GM19463 (cell line): ENCODE measurements at regions not wholly inside any gene's neighbourhood (a gene's known extent, or its start where the extent isn't known, plus 50 kb on each side); places are given as distances from the start of the nearest gene placed in this dataset.

Source experiments
- ATAC-seq: cut with Tn5 transposase; IDR thresholded peaks from one replicate; pipeline ENCODE4 v1.9.1; 2021; ENCODE audit warnings: mild to moderate bottlenecking, moderate library complexity; ENCODE audit not compliant: unreplicated experiment

- no peak for ATAC-seq
Measured at GRCh38 chr3:86737517-86737916, 253.4 kb downstream of the VGLL3 start.

GRCh38 chr3:86733257-86733656 lies 257.7 kb downstream of the VGLL3 start:
- ATAC-seq = no peak

GRCh38 chr3:86731501-86731901 lies 259.4 kb downstream of the VGLL3 start:
- no peak for ATAC-seq

- ATAC-seq = no peak
Measured at GRCh38 chr3:86723433-86723832, 267.5 kb downstream of the VGLL3 start.

- no peak for ATAC-seq
Measured at GRCh38 chr3:86711634-86712033, 279.3 kb downstream of the VGLL3 start.

DNA sequence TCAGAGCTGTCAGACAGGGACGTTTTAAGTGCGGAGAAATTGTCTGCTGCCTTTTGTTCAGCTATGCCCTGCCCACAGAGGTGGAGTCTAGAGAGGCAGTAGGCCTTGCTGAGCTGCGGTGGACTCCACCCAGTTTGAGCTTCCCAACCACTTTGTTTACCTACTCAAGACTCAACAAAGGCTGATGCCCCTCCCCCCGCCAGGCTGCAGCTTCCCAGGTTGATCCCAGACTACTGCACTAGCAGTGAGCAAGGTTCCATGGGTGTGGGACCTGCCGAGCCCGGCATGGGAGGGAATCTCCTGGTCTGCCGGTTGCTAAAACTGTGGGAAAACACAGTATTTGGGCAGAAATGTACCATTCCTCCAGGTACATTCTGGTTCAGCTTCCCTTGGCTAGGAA lies 282.1 kb downstream of the VGLL3 start:
- no peak for ATAC-seq

GRCh38 chr3:86702381-86702958 lies 288.5 kb downstream of the VGLL3 start:
- ATAC-seq = no peak

DNA sequence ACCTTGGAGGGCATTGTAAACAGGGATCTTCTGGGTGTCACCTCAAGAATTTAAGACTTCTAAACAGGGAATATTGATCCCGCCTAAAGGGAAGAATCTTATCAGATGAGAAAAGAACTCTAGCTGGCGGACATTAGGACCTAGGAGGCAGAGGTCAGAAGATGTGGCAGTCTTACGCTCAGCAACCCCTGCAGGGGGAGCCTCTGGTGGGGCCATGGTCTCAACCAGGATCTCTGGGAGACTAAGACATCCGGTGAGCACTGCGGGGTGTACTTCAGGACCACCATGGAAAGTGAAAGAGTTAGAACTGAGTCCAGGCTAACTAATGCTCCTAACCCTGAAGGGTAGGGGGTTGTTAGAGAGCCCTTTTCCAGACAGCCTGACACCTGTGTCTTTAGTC lies 295.2 kb downstream of the VGLL3 start:
- no peak for ATAC-seq

DNA sequence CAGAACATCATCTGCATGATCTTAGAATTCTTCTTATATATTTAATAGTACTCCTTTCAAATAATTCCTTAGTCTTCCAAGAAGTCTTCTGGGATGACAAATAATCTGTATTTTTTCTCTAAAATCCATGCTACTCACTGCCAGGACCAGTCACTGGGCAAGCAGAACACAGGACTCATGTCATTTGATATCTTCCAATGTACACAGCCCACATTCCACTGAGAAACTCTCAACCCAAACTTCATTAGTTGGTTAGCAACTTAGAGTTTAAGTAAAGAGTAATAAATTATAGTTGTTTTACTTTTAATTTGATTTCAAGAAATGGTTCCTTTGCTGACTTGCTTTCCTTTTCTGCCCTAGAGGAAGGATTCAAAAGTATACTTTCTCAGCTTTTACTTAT lies 317.0 kb downstream of the VGLL3 start:
- no peak for ATAC-seq

GRCh38 chr3:86661817-86662216 lies 329.1 kb downstream of the VGLL3 start:
- ATAC-seq = no peak

DNA sequence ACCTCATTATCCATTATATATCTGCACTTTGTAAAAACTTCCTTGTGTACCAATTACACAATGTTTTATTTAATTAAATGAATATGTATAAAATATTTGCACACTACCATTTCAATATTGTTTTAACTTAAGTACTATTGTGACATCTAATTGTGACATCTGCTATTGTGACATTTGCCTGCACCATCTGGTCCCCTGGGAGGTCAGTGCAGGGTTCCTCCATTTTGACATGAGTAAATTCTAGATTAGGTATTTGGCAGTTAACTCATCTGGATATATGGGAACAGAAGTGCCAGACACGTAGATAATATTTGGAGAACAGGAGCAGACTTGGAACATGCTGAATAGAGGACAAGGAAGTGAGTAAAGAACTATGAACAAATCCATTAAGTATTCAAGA lies 332.1 kb downstream of the VGLL3 start:
- no peak for ATAC-seq

GRCh38 chr3:86654806-86655460 lies 336.0 kb downstream of the VGLL3 start:
- ATAC-seq = no peak

DNA sequence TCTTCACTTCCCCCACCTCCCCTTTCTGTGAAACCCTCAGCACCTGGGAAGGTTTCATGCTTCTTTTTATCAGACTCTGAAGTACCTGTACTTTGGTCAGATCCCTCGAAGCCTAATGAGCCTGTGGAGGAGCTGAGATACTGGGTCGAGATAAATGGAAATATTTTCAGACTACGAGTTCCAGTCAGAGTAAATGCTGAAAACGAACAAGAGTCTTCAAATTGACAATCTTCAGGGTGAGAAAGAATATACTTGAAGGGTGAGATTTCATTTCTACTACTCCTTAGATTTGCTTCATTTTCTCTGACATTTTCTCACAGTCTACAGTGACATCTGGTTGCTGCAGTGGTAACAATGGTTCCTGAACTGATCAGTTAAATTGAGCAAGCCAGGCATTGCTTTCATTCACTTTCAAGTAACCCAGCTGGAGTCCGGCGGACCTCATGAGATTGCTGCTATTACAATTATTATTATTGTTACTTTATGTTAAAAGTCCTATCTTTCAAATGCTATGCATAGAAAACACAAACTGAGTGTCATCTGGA lies 337.2 kb downstream of the VGLL3 start:
- no peak for ATAC-seq

GRCh38 chr3:86648087-86648486 lies 342.9 kb downstream of the VGLL3 start:
- no peak for ATAC-seq

GRCh38 chr3:86645756-86646155 lies 345.2 kb downstream of the VGLL3 start:
- ATAC-seq = no peak

DNA sequence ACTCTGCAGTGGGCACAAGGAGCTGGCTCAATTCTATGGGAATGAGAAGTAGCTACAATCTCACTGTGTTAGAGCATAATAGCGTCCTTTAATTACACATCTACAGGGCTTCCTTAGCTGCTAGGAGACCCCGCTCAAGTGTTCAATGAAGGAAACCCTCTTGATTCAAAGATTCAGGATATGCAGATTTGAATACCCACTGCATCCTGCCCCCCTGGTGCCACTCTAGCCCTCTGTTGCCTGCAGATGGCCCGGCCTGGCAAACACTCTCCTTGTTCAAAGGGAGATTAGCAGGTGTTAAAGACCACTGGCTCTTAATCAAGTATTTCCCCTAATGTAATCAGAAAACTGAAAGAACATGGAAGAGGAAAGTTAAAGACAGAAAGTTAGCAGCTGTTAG lies 356.6 kb downstream of the VGLL3 start:
- ATAC-seq = no peak

DNA sequence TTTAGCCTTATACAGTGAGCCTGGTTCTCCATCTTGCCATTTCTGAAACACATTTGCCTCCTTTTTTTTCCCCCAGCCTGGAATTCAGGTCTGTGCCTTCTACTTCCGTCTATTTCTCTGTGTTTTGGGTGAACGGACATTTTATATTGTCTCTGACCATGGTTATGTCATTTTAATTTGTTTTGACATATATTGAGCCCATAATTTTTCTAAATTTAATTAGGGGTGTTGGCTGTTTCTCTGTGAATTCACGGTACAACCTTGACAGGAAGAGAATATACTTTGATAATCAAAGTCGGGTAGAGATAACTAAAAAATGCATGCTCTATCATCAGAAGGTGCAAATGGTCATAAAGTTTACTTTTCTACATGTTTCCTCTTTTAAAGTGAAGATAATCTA lies 361.4 kb downstream of the VGLL3 start:
- ATAC-seq = no peak

DNA sequence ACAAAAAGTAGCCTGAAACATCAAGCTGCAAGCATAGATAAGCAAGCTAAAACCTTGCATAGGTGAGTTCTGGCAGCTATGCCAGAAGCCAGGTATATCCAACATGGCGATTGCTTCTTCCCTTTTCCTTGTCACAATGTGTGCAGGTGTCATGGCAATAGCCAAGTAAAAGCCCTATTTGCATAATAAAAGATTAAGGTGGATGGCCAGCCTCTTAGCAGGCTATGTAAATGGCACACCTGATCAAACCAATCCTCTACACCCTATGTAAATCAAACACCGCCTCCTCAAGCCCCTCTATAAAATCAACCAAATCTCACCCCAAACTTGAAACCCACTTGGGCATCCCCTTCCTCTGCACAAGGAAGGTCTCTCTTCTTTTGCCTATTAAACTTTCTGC lies 366.8 kb downstream of the VGLL3 start:
- ATAC-seq = no peak

DNA sequence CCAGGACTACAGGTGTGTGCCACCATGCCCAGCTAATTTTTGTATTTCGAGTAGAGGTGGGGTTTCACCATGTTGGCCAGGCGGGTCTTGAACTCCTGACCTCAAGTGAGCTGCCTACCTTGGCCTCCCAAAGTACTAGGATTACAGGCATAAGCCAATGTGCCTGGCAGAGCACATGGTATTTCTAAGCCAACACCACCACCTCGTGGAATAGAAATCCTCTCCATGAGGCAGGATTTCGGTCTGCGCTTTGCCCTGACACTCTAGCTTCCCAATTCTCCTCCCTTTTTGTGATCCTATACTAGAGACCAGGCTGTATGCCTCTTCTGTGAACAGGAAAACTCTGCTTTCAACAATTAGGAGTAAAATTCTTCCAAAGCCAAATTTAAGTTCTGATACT lies 372.2 kb downstream of the VGLL3 start:
- ATAC-seq = no peak

DNA sequence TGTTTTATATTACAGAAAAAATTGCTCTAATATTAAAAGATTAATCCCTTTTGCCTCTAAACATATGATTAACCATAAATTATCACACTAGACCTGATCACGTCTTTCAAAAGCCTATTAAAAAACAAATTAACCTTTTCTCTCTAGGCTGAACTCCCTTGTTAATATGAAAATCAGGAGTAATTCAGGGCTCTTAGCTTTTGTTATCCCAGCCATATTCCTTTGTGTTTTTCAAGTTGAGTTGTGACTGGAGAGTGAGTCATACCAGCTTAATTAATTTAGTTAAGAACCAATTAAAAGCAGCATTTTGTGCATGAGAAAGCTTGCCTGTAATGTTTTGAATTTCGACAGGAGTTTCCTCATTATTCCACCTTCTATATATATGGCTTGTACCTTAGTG lies 385.8 kb downstream of the VGLL3 start:
- no peak for ATAC-seq

DNA sequence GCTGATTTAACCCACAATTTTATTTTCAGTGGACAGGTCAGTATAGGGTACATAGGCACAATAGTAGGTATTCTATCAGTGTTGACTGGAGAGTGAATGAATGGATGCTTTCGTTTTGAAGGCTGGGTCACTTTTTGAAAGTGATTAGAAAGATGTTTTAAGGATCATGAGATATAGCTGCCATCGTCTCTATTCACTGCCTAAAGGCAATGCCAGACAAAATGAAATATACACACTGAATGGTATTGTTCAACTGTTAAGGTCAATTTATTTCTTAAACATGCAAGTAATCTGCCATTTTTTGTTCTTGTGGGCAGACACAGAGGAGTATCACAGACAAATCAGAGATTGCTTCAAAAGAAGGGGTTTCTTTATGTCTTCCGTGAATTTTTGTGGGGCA lies 395.3 kb downstream of the VGLL3 start:
- ATAC-seq = no peak

DNA sequence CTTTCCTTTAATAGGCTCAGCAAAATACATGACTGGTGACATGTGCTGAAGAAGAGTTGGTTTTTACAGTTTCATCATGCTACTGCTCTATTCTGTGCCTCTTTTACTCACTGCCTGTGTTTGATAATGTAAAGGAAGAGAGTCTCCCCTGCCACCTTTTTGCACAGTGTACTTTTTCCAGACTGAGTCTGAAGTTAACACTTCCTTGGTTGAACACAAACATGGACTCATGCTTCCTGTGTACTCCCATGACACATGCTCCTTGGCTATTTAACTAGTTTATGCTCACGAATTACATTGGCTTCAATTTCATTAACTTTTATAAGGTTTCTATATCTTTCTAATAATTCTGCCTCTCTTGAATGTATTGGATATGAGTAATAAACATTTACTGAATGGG lies 396.1 kb downstream of the VGLL3 start:
- no peak for ATAC-seq

DNA sequence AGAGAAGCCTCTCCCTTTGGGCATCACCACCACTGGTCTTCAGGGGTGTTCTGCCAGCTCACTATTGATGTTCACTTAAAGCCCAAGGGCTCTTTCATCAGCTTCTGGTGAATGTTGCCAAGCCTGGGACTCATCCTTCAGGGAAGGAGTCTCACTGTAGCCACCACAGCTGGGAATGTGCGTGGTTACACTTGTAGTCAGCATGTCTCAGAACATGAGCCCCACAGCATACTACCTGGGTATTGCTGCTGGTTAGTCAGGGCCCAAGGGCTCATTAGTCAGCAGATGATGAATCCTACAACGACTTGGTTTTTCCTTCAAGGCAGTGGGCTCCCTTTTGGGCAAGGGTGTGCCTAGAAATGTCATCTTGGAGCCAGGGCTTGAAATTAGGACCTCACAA lies 412.9 kb downstream of the VGLL3 start:
- ATAC-seq = no peak
